Globus pallidus (tissue), 1 donor: ENCODE measurements at regions not wholly inside any gene's neighbourhood (a gene's known extent, or its start where the extent isn't known, plus 50 kb on each side); places are given as distances from the start of the nearest gene placed in this dataset.
"Not testable (repeated sequence)": the region's sequence is repeated elsewhere in the genome, so short reads cannot be mapped to it uniquely, and the experiment has no call there.

Source experiments
- DNase-seq: peaks from one replicate; pipeline ENCODE4 v3.0.0-alpha.2; 2015; ENCODE audit warnings: low spot score

GRCh38 chr16:87033541-87034300 lies 283.5 kb downstream of the C16orf95 start:
- DNase-seq: no peak

GRCh38 chr16:87034317-87034716 lies 282.9 kb downstream of the C16orf95 start:
- no peak for DNase-seq

- no peak for DNase-seq
These were observed 282.1 kb downstream of the C16orf95 start for GRCh38 chr16:87035053-87035452.

GRCh38 chr16:87037012-87037411 lies 280.2 kb downstream of the C16orf95 start:
- DNase-seq: no peak

- not testable (repeated sequence) for DNase-seq
These were observed 278.7 kb downstream of the C16orf95 start for GRCh38 chr16:87038528-87038927.

GRCh38 chr16:87040169-87041117 lies 276.7 kb downstream of the C16orf95 start:
- no peak for DNase-seq

GRCh38 chr16:87041286-87041685 lies 275.9 kb downstream of the C16orf95 start:
- DNase-seq: no peak

GRCh38 chr16:87042551-87043230 lies 274.5 kb downstream of the C16orf95 start:
- DNase-seq: no peak

GRCh38 chr16:87043231-87044031 lies 273.8 kb downstream of the C16orf95 start:
- no peak for DNase-seq

GRCh38 chr16:87044032-87044382 lies 273.2 kb downstream of the C16orf95 start:
- DNase-seq: no peak

GRCh38 chr16:87044829-87045228 lies 272.4 kb downstream of the C16orf95 start:
- no peak for DNase-seq

GRCh38 chr16:87045466-87046216 lies 271.6 kb downstream of the C16orf95 start:
- no peak for DNase-seq

GRCh38 chr16:87046235-87046634 lies 271.0 kb downstream of the C16orf95 start:
- no peak for DNase-seq

- no peak for DNase-seq
These were observed 269.8 kb downstream of the C16orf95 start for GRCh38 chr16:87047221-87048037.

- DNase-seq: no peak
These were observed 269.0 kb downstream of the C16orf95 start for GRCh38 chr16:87048038-87048729.

- DNase-seq: no peak
These were observed 268.5 kb downstream of the C16orf95 start for GRCh38 chr16:87048730-87049115.

- DNase-seq: not testable (repeated sequence)
These were observed 268.0 kb downstream of the C16orf95 start for GRCh38 chr16:87049216-87049615.

- DNase-seq: no peak
These were observed 267.1 kb downstream of the C16orf95 start for GRCh38 chr16:87050142-87050541.

GRCh38 chr16:87051526-87052320 lies 265.5 kb downstream of the C16orf95 start:
- no peak for DNase-seq
